H1 (cell line): ENCODE measurements at regions not wholly inside any gene's neighbourhood (a gene's known extent, or its start where the extent isn't known, plus 50 kb on each side); places are given as distances from the start of the nearest gene placed in this dataset.

Experiments
- CTCF ChIA-PET: fragments of 300-600 bp; sonication (Branson Sonifier 250); formaldehyde crosslinking; loops from one replicate; lab custom pipeline; 2021; ENCODE audit not compliant: partially characterized antibody; lab: Charles Lee
- POLR2A ChIA-PET: fragments of 300-600 bp; sonication (Branson Sonifier 250); formaldehyde crosslinking; loops from one replicate; lab custom pipeline; 2021; ENCODE audit warnings: inconsistent platforms; ENCODE audit not compliant: partially characterized antibody; lab: Charles Lee
- DNase-seq, 2 experiments: peaks; one replicate each; pipeline versions ENCODE4 v3.0.0 to v3.0.0-alpha.2; 2010 to 2022; ENCODE audit warnings: low spot score in 2 of 2, low read depth in 1 of 2, mixed read lengths in 1 of 2
- FAIRE-seq: peaks from 2 replicates; lab custom pipeline; 2011; peaks lifted over from hg19 to GRCh38; lab: Jason Lieb, UNC
- H2AFZ ChIP-seq: 2 replicates; pipeline ENCODE4 v1.8.1; 2012; ENCODE audit warnings: low read length, inconsistent platforms
- H2AK5ac ChIP-seq: 2 replicates; pipeline ENCODE4 v1.6.1; 2013; ENCODE audit warnings: low read depth, low read length
- H2BK120ac ChIP-seq: replicated peaks from 2 replicates; pipeline ENCODE3; 2013; ENCODE audit warnings: low read depth, low read length, inconsistent platforms
- H2BK12ac ChIP-seq: 2 replicates; pipeline ENCODE4 v1.6.1; 2013; ENCODE audit warnings: low read depth, low read length
- H2BK15ac ChIP-seq: 2 replicates; pipeline ENCODE4 v1.6.1; 2013; ENCODE audit warnings: low read length
- H2BK20ac ChIP-seq: 2 replicates; pipeline ENCODE4 v1.6.1; 2013; ENCODE audit warnings: low read length
- H2BK5ac ChIP-seq: 2 replicates; pipeline ENCODE4 v1.6.1; 2013; ENCODE audit warnings: low read depth, low read length
- H3K14ac ChIP-seq: 2 replicates; pipeline ENCODE4 v1.6.1; 2013; ENCODE audit warnings: inconsistent platforms; ENCODE audit not compliant: insufficient read length
- H3K18ac ChIP-seq: 2 replicates; pipeline ENCODE4 v1.6.1; 2013; ENCODE audit warnings: low read length; ENCODE audit errors: extremely low read depth
- H3K23ac ChIP-seq: 2 replicates; pipeline ENCODE4 v1.6.1; 2013; ENCODE audit warnings: inconsistent platforms; ENCODE audit not compliant: insufficient read length
- H3K23me2 ChIP-seq: 2 replicates; pipeline ENCODE4 v1.6.1; 2013; ENCODE audit warnings: low read depth, low read length
- H3K27ac ChIP-seq: 2 replicates; pipeline ENCODE4 v1.6.1; 2011; ENCODE audit warnings: low read depth, low read length, inconsistent platforms
- H3K27me3 ChIP-seq, 4 experiments: replicated peaks in 1 of 4; 1 replicate in 1 of 4; 2 replicates in 3 of 4; pipeline versions ENCODE4 v1.6.1 to v1.8.1; 2011 to 2013; ENCODE audit warnings: low read length in 3 of 4, mild to moderate bottlenecking in 3 of 4, inconsistent platforms in 2 of 4, mixed read lengths in 2 of 4, moderate library complexity in 1 of 4; ENCODE audit not compliant: control insufficient read depth in 3 of 4, insufficient read depth in 3 of 4; ENCODE audit errors: extremely low read depth in 1 of 4
- H3K36me3 ChIP-seq, 4 experiments: 2 replicates each; pipeline versions ENCODE4 v1.6.1 to v1.8.1; 2011 to 2013; ENCODE audit warnings: mild to moderate bottlenecking in 4 of 4, low read length in 3 of 4, moderate library complexity in 2 of 4, control low read depth in 1 of 4, inconsistent platforms in 1 of 4; ENCODE audit not compliant: insufficient read depth in 4 of 4, control insufficient read depth in 2 of 4
- H3K4ac ChIP-seq: replicated peaks from 2 replicates; pipeline ENCODE3; 2013; ENCODE audit warnings: low read length, low read depth, mixed read lengths, inconsistent platforms; ENCODE audit not compliant: insufficient read length
- H3K4me1 ChIP-seq, 4 experiments: replicated peaks in 1 of 4; 1 replicate in 1 of 4; 2 replicates in 3 of 4; pipeline versions ENCODE4 v1.6.1 to v1.8.1; 2011 to 2013; ENCODE audit warnings: low read length in 3 of 4, inconsistent platforms in 2 of 4, mixed read lengths in 1 of 4; ENCODE audit not compliant: insufficient read depth in 4 of 4, control insufficient read depth in 3 of 4
- H3K4me2 ChIP-seq, 2 experiments: 2 replicates each; pipeline versions ENCODE4 v1.6.1 to v1.8.1; 2011 to 2013; ENCODE audit warnings: low read depth in 2 of 2, low read length in 2 of 2, control low read depth in 1 of 2, inconsistent platforms in 1 of 2, mild to moderate bottlenecking in 1 of 2; ENCODE audit not compliant: insufficient read depth in 1 of 2
- H3K4me3 ChIP-seq, 4 experiments: fragments of 200-600, 300-600 bp in 1 of 4; sonication (generic), shearing (Covaris generic), sonication (Bioruptor Twin) in 1 of 4; 2 replicates each; pipeline versions ENCODE4 v1.5.1 to v1.8.1; 2011 to 2016; ENCODE audit warnings: low read length in 4 of 4, low read depth in 3 of 4, control low read depth in 2 of 4, inconsistent platforms in 2 of 4, mild to moderate bottlenecking in 2 of 4, mixed read lengths in 1 of 4, moderate library complexity in 1 of 4; ENCODE audit not compliant: insufficient read depth in 2 of 4; ENCODE audit errors: extremely low read depth in 1 of 4
- H3K56ac ChIP-seq: replicated peaks from 2 replicates; pipeline ENCODE3; 2013; ENCODE audit warnings: low read depth, mild to moderate bottlenecking, mixed read lengths, low read length, inconsistent platforms; ENCODE audit not compliant: insufficient read length
- H3K79me1 ChIP-seq: 2 replicates; pipeline ENCODE4 v1.6.1; 2013; ENCODE audit warnings: low read depth, low read length, control low read depth
- H3K79me2 ChIP-seq, 2 experiments: 2 replicates each; pipeline versions ENCODE4 v1.6.1 to v1.8.1; 2012 to 2013; ENCODE audit warnings: low read length in 2 of 2, mild to moderate bottlenecking in 2 of 2, inconsistent platforms in 1 of 2; ENCODE audit not compliant: insufficient read depth in 2 of 2, control insufficient read depth in 1 of 2
- H3K9ac ChIP-seq, 4 experiments: replicated peaks in 1 of 4; 1 replicate in 1 of 4; 2 replicates in 3 of 4; pipeline versions ENCODE4 v1.6.1 to v1.8.1; 2011 to 2013; ENCODE audit warnings: low read depth in 3 of 4, low read length in 3 of 4, control low read depth in 2 of 4, mild to moderate bottlenecking in 2 of 4, moderate library complexity in 2 of 4, inconsistent platforms in 1 of 4; ENCODE audit errors: extremely low read depth in 1 of 4
- H3K9me3 ChIP-seq, 2 experiments: 2 replicates each; pipeline versions ENCODE4 v1.6.1 to v1.8.1; 2012 to 2013; ENCODE audit warnings: mild to moderate bottlenecking in 2 of 2, moderate library complexity in 2 of 2, control low read depth in 1 of 2, inconsistent platforms in 1 of 2, low read depth in 1 of 2, low read length in 1 of 2, mixed read lengths in 1 of 2; ENCODE audit not compliant: insufficient read depth in 2 of 2
- H4K20me1 ChIP-seq, 2 experiments: replicated peaks in 1 of 2; 2 replicates each; pipeline versions ENCODE3 to v1.8.1; 2011 to 2013; ENCODE audit warnings: inconsistent platforms in 2 of 2, low read length in 2 of 2, mild to moderate bottlenecking in 1 of 2; ENCODE audit not compliant: insufficient read depth in 2 of 2, control insufficient read depth in 1 of 2
- H4K5ac ChIP-seq: 2 replicates; pipeline ENCODE4 v1.6.1; 2013; ENCODE audit warnings: low read length, low read depth, mixed read lengths, inconsistent platforms; ENCODE audit not compliant: insufficient read length
- H4K8ac ChIP-seq: 2 replicates; pipeline ENCODE4 v1.8.0; 2013; ENCODE audit warnings: mild to moderate bottlenecking, moderate library complexity, low read length, inconsistent platforms; ENCODE audit not compliant: insufficient read depth; ENCODE audit errors: extremely low read depth
- H4K91ac ChIP-seq: replicated peaks from 2 replicates; pipeline ENCODE3; 2013; ENCODE audit warnings: low read length, mixed read lengths, inconsistent platforms; ENCODE audit not compliant: insufficient read length
- BACH1 ChIP-seq: IDR thresholded peaks from 2 replicates; pipeline ENCODE4 v1.6.1; 2012; ENCODE audit warnings: low read length, improper control_type of control experiment
- EZH2 ChIP-seq: fragments of 200-600 bp; sonication (generic); IDR thresholded peaks from 2 replicates; pipeline ENCODE4 v1.7.1; 2012; ENCODE audit warnings: low read depth, mild to moderate bottlenecking, moderate library complexity, low read length, inconsistent platforms; ENCODE audit not compliant: severe bottlenecking
- HDAC2 ChIP-seq, 2 experiments: fragments of 300-600 bp in 1 of 2; sonication (generic) in 1 of 2; IDR thresholded peaks; 2 replicates each; pipeline ENCODE4 v1.6.1; 2011 to 2012; ENCODE audit warnings: low read depth in 2 of 2, low read length in 2 of 2, mild to moderate bottlenecking in 2 of 2, moderate library complexity in 2 of 2, borderline replicate concordance in 1 of 2, inconsistent platforms in 1 of 2
- HDAC6 ChIP-seq: IDR thresholded peaks from one replicate; pipeline ENCODE4 v1.7.1; 2012; ENCODE audit warnings: low read depth, mild to moderate bottlenecking, inconsistent platforms, low read length, moderate library complexity
- MAFK ChIP-seq: IDR thresholded peaks from 2 replicates; pipeline ENCODE4 v1.6.1; 2012; ENCODE audit warnings: low read depth, mild to moderate bottlenecking, improper control_type of control experiment, low read length
- NANOG ChIP-seq: IDR thresholded peaks from 2 replicates; pipeline ENCODE4 v1.6.1; 2011; ENCODE audit warnings: low read length, low read depth, mild to moderate bottlenecking, inconsistent platforms; ENCODE audit not compliant: insufficient read depth, poor library complexity, severe bottlenecking
- RAD21 ChIP-seq, 2 experiments: IDR thresholded peaks in 1 of 2; conservative IDR thresholded peaks in 1 of 2; 2 replicates each; pipeline ENCODE4 v1.6.1; 2011; ENCODE audit warnings: low read depth in 2 of 2, low read length in 2 of 2, improper control_type of control experiment in 1 of 2, inconsistent platforms in 1 of 2, mild to moderate bottlenecking in 1 of 2, moderate library complexity in 1 of 2
- RNF2 ChIP-seq: fragments of 200-900, 300-1000 bp; sonication (generic); IDR thresholded peaks from 2 replicates; pipeline ENCODE4 v1.7.1; 2016; ENCODE audit warnings: borderline replicate concordance, low read depth, mild to moderate bottlenecking, antibody characterized with exemption, low read length; ENCODE audit not compliant: poor library complexity, severe bottlenecking; ENCODE audit errors: missing control alignments
- SIX5 ChIP-seq: IDR thresholded peaks from 2 replicates; pipeline ENCODE4 v1.6.1; 2011; ENCODE audit warnings: mild to moderate bottlenecking, low read depth, low read length
- WGBS, 2 experiments: shearing (Covaris generic) in 1 of 2; methylation state at CpG; one replicate each; pipeline versions ENCODE4 v1.1.6 to v1.1.7; 2013 to 2015; ENCODE audit warnings: low lambda C conversion rate in 2 of 2, mixed read lengths in 2 of 2, inconsistent platforms in 1 of 2, low coverage in 1 of 2, missing lambda C conversion rate in 1 of 2; ENCODE audit not compliant: insufficient replicate concordance in 2 of 2, insufficient coverage in 1 of 2, insufficient read length in 1 of 2; ENCODE audit errors: extremely low coverage in 1 of 2, missing lambda C conversion rate in 1 of 2; 5-methylcytosine and 5-hydroxymethylcytosine counted together
- TF ChIP-seq, protein P1 (sequence below): IDR thresholded peaks from 2 replicates; pipeline ENCODE4 v1.6.1; 2011; ENCODE audit warnings: low read depth, mild to moderate bottlenecking, low read length; ENCODE audit not compliant: insufficient read depth
- TF ChIP-seq, protein P2 (sequence below): IDR thresholded peaks from 2 replicates; pipeline ENCODE4 v1.6.1; 2012; ENCODE audit warnings: low read length, inconsistent platforms

DNA sequence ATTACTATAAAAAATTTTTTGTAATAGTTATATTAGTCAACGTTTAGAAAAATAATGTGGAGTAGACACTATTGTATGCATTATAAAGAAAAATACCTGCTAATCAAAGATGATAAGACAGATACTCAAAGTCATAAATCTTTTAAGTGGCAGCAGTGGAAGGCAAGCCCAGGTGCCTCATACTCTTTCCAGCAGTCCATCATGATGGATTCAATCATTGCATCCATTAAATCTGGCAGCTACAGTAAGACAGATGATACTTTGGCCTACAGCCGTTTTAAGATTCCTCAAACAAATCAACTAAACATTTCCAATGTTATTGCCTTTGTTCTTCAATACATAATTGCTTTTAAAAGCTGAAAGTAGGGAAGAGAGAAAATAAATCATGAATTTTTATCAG is 1392.9 kb upstream of the NUDT12 start:
- no peak overlapping the region for H3K56ac ChIP-seq
- H3K23ac ChIP-seq, result no peak overlapping the region
- H2AK5ac ChIP-seq, result no peak overlapping the region
- H2BK120ac ChIP-seq, result no peak overlapping the region
- H3K9me3 ChIP-seq, result no peaks in the 10 kb centered on the region
- H2BK15ac ChIP-seq, result no peak overlapping the region
- no peak overlapping the region for H4K5ac ChIP-seq
- no peak overlapping the region for H3K4ac ChIP-seq
- H2AFZ ChIP-seq, result no peak overlapping the region
- no peaks in the 10 kb centered on the region for H3K23me2 ChIP-seq
- DNase-seq (no peak), FAIRE-seq (no peak)
- H3K4me3 ChIP-seq, result no peak overlapping the region
- H3K18ac ChIP-seq, result no peak overlapping the region
- H3K27ac ChIP-seq, result no peak overlapping the region
- CTCF ChIA-PET, result no interaction called here
- 95% methylated on average over 2 of the region's 2 CpGs; no CpG with 5 or more reads in 1 of the 2 experiments for WGBS, 2 experiments
- no peaks in the 10 kb centered on the region for H3K27me3 ChIP-seq
- no peak overlapping the region for H4K91ac ChIP-seq
- no peak overlapping the region for H2BK5ac ChIP-seq
- no peak overlapping the region for H3K4me2 ChIP-seq
- H3K79me2 ChIP-seq, result no peaks in the 10 kb centered on the region
- H3K36me3 ChIP-seq, result no peaks in the 10 kb centered on the region
- no peaks in the 10 kb centered on the region for H3K79me1 ChIP-seq
- no peak overlapping the region for H3K9ac ChIP-seq
- no peaks in the 10 kb centered on the region for H3K4me1 ChIP-seq
- H4K8ac ChIP-seq, result no peak overlapping the region
- POLR2A ChIA-PET, result no interaction called here
- no peak overlapping the region for H2BK12ac ChIP-seq
- H4K20me1 ChIP-seq, result no peaks in the 10 kb centered on the region
- H2BK20ac ChIP-seq, result no peak overlapping the region
- no peak overlapping the region for H3K14ac ChIP-seq
- TF ChIP-seq, protein P1, sequence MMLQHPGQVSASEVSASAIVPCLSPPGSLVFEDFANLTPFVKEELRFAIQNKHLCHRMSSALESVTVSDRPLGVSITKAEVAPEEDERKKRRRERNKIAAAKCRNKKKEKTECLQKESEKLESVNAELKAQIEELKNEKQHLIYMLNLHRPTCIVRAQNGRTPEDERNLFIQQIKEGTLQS, result no peak
- TF ChIP-seq EZH2 (no peak), MAFK (no peak), NANOG (no peak), HDAC2 (IDR thresholded peaks at IDR 0.05; ENCODE audit: borderline replicate concordance in 1 of 2, low read depth in 2 of 2, low read length in 2 of 2) (no peak), SIX5 (no peak), RAD21 (IDR thresholded peaks at IDR 0.05 in 1 of 2, conservative IDR thresholded peaks at IDR 0.05 in 1 of 2; ENCODE audit: low read depth in 2 of 2, low read length in 2 of 2) (no peak), RNF2 (no peak), BACH1 (no peak), HDAC6 (no peak)
- TF ChIP-seq, protein P2, sequence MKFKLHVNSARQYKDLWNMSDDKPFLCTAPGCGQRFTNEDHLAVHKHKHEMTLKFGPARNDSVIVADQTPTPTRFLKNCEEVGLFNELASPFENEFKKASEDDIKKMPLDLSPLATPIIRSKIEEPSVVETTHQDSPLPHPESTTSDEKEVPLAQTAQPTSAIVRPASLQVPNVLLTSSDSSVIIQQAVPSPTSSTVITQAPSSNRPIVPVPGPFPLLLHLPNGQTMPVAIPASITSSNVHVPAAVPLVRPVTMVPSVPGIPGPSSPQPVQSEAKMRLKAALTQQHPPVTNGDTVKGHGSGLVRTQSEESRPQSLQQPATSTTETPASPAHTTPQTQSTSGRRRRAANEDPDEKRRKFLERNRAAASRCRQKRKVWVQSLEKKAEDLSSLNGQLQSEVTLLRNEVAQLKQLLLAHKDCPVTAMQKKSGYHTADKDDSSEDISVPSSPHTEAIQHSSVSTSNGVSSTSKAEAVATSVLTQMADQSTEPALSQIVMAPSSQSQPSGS, result no peak
